Tibial artery (tissue), 4 donors: ENCODE measurements at regions not wholly inside any gene's neighbourhood (a gene's known extent, or its start where the extent isn't known, plus 50 kb on each side); places are given as distances from the start of the nearest gene placed in this dataset.

ENCODE experiments used
- DNase-seq, 2 donors: peaks; one replicate each; pipeline ENCODE4 v3.0.0-alpha.2; 2019
- H3K27ac ChIP-seq, 2 donors: fragments of 200-600 bp; sonication (generic) in 1 of 2; 1 replicate in 1 of 2; 2 replicates in 1 of 2; pipeline ENCODE4 v1.5.1; 2018 to 2019; ENCODE audit warnings: mild to moderate bottlenecking in 1 of 2
- H3K27me3 ChIP-seq, 2 donors: fragments of 200-600 bp; sonication (generic) in 1 of 2; one replicate each; pipeline versions ENCODE4 v1.5.1 to v1.6.0; 2016 to 2019
- H3K36me3 ChIP-seq, 3 donors: fragments of 200-600 bp; sonication (generic) in 2 of 3; one replicate each; pipeline ENCODE4 v1.5.1; 2016 to 2019; ENCODE audit warnings: mild to moderate bottlenecking in 2 of 3
- H3K4me1 ChIP-seq, 4 donors: fragments of 200-600 bp; sonication (generic) in 2 of 4; 1 replicate in 3 of 4; 2 replicates in 1 of 4; pipeline ENCODE4 v1.5.1; 2016 to 2019
- H3K4me3 ChIP-seq, 2 donors: fragments of 200-600 bp; sonication (generic) in 1 of 2; 1 replicate in 1 of 2; 2 replicates in 1 of 2; pipeline ENCODE4 v1.5.1; 2018 to 2019; ENCODE audit warnings: mild to moderate bottlenecking in 2 of 2
- H3K9me3 ChIP-seq, 3 donors: fragments of 200-600 bp; sonication (generic) in 1 of 3; one replicate each; pipeline ENCODE4 v1.5.1; 2016 to 2019
- intact Hi-C: fragments of 100-400 bp; cut with DNase I; formaldehyde crosslinking; loops from one replicate; pipeline ENCODE4 v1.15.0; 2023; ENCODE audit warnings: low total_unique reads
- TF ChIP-seq, protein P1 (sequence below), 2 experiments: fragments of 200-600 bp in 1 of 2; fragments of 450-650 bp in 1 of 2; IDR thresholded peaks; one replicate each; pipeline ENCODE4 v1.5.1; 2017 to 2019; ENCODE audit warnings: antibody characterized with exemption in 2 of 2, mild to moderate bottlenecking in 1 of 2, moderate library complexity in 1 of 2

DNA sequence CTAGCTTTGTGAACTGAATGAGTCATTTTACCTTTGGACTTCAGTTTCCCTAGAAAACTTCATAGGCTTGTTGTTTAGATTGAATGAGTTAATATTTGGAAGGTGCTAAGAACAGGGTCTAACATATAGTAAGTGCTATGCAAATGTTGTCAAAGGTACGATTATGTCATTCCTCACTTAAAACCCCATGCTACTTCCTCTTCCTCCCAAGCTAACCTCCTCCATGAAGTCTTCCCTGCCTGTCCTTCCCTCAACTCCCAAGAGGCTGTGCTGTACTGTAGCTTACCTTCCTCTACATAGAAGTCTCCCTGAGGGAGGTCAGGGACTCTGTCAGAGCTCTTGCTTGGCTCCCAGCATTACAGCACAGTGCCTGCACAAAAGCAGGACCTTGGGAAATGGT lies 103.4 kb upstream of the PJA1 start:
- H3K9me3 ChIP-seq, result no peaks in the 10 kb centered on the region
- DNase-seq, result no peak

GRCh38 chrX:69264158-69264581 lies 98.9 kb upstream of the PJA1 start:
- Histone ChIP-seq H3K4me3 (no peak overlapping the region), H3K36me3 (no peaks in the 10 kb centered on the region), H3K27ac (no peak overlapping the region), H3K27me3 (no peaks in the 10 kb centered on the region), H3K4me1 (no peaks in the 10 kb centered on the region), H3K9me3 (no peaks in the 10 kb centered on the region)
- TF ChIP-seq, protein P1, sequence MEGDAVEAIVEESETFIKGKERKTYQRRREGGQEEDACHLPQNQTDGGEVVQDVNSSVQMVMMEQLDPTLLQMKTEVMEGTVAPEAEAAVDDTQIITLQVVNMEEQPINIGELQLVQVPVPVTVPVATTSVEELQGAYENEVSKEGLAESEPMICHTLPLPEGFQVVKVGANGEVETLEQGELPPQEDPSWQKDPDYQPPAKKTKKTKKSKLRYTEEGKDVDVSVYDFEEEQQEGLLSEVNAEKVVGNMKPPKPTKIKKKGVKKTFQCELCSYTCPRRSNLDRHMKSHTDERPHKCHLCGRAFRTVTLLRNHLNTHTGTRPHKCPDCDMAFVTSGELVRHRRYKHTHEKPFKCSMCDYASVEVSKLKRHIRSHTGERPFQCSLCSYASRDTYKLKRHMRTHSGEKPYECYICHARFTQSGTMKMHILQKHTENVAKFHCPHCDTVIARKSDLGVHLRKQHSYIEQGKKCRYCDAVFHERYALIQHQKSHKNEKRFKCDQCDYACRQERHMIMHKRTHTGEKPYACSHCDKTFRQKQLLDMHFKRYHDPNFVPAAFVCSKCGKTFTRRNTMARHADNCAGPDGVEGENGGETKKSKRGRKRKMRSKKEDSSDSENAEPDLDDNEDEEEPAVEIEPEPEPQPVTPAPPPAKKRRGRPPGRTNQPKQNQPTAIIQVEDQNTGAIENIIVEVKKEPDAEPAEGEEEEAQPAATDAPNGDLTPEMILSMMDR (IDR thresholded peaks at IDR 0.05), result no peak
- no peak for DNase-seq
- intact Hi-C loops, result no loop called here

More for the DNA sequence above, 103.4 kb upstream of the PJA1 start:
- H3K27ac ChIP-seq, result no peak overlapping the region
- no peaks in the 10 kb centered on the region for H3K4me1 ChIP-seq
- no peaks in the 10 kb centered on the region for H3K27me3 ChIP-seq
- no peaks in the 10 kb centered on the region for H3K36me3 ChIP-seq
- TF ChIP-seq, protein P1 (IDR thresholded peaks at IDR 0.05), result no peak
- intact Hi-C loops, result no loop called here
- H3K4me3 ChIP-seq, result no peak overlapping the region

GRCh38 chrX:69263251-69263820 lies 98.1 kb upstream of the PJA1 start:
- Histone ChIP-seq H3K9me3 (no peaks in the 10 kb centered on the region), H3K27me3 (no peaks in the 10 kb centered on the region), H3K36me3 (no peaks in the 10 kb centered on the region), H3K4me3 (no peak overlapping the region), H3K27ac (no peak overlapping the region), H3K4me1 (no peaks in the 10 kb centered on the region)
- TF ChIP-seq, protein P1 (IDR thresholded peaks at IDR 0.05), result no peak
- intact Hi-C loops, result no loop called here
- no peak for DNase-seq

GRCh38 chrX:69262036-69262936 lies 97.0 kb upstream of the PJA1 start:
- Histone ChIP-seq H3K4me1 (no peaks in the 10 kb centered on the region), H3K9me3 (no peaks in the 10 kb centered on the region), H3K27me3 (no peaks in the 10 kb centered on the region), H3K36me3 (no peaks in the 10 kb centered on the region), H3K27ac (no peak overlapping the region), H3K4me3 (no peak overlapping the region)
- intact Hi-C loops, result no loop called here
- TF ChIP-seq, protein P1 (IDR thresholded peaks at IDR 0.05), result no peak
- no peak for DNase-seq

DNA sequence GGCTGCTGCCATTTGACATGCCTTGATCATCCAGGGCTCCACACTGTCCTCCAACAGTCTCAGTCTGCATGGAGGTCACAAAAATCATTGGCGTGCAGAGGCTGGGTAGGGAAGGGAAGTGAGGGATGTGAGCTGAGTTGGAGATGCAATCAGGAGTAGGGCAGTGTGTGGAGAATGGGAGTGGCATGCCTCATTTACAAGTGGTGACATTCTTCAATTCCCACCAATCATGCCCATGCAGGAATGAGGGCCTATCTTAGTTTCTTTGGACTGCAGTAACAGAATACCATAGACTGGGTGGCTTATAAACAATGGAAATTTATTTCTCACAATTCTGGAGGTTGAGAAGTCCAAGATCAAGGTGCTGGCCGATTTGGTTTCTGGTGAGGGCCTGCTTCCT lies 94.9 kb upstream of the PJA1 start:
- no peaks in the 10 kb centered on the region for H3K4me1 ChIP-seq
- H3K9me3 ChIP-seq, result no peaks in the 10 kb centered on the region
- DNase-seq, result no peak
- H3K36me3 ChIP-seq, result no peaks in the 10 kb centered on the region
- no peaks in the 10 kb centered on the region for H3K27me3 ChIP-seq
- TF ChIP-seq, protein P1 (IDR thresholded peaks at IDR 0.05), result no peak
- intact Hi-C loops, result no loop called here
- no peak overlapping the region for H3K27ac ChIP-seq
- no peak overlapping the region for H3K4me3 ChIP-seq
